HT1080 (cell line): ENCODE measurements at regions not wholly inside any gene's neighbourhood (a gene's known extent, or its start where the extent isn't known, plus 50 kb on each side); places are given as distances from the start of the nearest gene placed in this dataset.
"Not testable (repeated sequence)": the region's sequence is repeated elsewhere in the genome, so short reads cannot be mapped to it uniquely, and the experiment has no call there.

ENCODE experiments used
- DNase-seq: peaks from one replicate; pipeline ENCODE4 v3.0.0-alpha.2; 2015; ENCODE audit warnings: low read depth

DNA sequence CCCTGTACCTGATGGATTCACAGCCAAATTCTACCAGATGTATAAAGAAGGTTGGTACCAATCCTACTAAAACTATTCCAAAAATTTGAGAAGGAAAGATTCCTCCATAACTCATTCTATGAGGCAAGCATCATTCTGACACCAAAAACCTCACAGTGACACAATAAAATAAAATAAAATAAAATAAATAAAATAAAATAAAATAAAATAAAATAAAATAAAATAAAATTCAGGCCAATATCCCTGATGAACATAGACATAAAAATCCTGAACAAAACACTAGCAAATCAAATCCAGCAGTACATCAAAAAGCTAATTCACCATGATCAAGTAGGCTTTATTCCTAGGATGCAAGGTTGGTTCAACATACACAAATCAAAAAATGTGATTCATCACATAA lies 108.1 kb downstream of the PROX1 start:
- DNase-seq, result not testable (repeated sequence)

DNA sequence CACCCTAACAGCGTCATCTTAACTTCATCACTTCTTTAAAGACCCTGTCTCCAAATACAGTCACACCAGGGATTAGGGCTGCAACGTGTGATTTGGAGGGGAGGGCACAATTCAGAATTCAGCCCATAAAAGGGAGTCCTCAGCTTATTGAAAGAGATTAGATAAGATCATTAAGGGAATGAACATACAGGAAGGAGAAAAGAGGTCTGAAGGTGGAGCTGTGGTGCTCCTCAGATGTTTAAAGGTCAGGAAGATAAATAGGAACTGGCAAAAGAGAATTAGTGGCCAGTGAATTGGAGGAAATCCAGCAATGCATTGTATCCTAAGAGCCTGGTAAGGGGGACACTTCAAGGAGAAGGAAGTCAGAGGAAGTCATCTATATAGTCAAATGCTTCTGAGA lies 113.5 kb downstream of the PROX1 start:
- no peak for DNase-seq

DNA sequence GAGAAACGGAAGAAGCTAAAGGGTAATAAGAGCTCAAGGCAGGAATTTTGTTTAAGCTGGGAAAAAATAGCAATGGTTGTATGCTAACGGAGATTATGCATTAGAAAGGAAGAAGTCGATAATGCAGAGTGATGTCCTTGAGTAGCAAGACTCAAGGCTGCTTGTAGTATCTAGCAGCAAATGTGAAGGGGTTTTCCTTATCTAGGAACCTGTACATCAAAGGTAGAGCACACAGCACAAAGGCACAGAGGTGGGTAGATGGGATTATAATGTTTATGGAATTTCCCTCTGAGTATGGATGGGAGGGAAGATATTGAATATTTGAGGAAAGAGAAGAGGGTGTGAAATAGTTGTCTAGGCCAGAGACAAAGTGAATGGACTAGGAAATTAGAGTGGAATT lies 114.1 kb downstream of the PROX1 start:
- DNase-seq, result no peak

DNA sequence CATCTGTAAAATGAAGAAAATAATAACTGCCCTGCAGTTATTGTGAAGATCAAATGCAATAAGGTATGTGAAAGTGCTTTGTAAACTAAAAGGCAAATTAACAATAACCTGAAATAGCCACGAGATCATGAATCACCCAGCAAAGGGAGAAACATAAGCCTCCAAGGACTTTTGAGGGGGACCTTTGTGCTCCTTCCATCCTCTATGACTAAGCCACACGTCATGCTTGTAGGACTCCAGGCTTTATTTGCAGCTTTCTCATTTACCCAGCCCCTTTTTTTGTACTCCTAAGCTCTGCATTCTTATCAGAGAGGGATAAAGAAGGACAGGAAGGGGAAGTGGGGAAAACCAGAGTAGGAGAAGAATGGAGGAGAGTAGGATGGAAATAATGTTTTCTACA lies 115.1 kb downstream of the PROX1 start:
- DNase-seq, result peak; percentile 97

DNA sequence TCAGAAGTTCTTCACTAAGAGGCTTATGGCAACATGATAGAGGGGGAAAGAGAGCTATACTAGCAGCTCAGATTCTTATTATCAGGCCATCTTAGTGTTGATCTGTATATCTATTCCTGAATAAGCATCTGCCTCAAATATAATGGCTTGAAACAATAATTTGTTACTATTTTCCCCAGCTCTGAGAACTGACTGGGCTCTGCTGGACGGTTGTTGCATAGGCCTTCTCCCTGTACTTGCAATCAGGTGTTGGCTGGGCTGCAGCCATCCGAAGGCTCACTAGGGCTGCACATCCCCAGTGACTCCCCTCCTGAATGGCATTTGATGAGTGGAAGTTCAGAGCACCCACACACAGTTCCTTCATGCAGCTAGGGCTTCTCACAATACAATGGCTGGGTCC lies 116.0 kb downstream of the PROX1 start:
- DNase-seq, result no peak

DNA sequence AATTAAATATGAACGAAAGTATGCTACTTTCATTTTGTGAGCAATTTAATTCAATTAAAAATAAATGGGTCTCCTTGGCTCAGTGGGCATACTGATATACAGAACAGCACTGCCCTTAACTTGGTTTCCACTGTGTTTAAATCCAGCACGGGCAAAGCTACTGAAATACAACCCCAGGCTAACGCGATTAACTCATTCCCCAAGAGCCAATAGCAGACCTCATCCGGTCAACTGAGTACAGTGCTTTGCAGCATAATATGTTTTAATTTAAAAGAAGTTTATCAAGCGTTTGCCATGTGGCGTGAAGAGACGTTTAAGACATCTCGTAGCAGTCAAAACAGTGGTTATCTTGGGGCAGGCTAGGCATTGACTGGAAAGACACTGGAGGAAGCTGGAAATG lies 118.6 kb downstream of the PROX1 start:
- DNase-seq, result no peak

DNA sequence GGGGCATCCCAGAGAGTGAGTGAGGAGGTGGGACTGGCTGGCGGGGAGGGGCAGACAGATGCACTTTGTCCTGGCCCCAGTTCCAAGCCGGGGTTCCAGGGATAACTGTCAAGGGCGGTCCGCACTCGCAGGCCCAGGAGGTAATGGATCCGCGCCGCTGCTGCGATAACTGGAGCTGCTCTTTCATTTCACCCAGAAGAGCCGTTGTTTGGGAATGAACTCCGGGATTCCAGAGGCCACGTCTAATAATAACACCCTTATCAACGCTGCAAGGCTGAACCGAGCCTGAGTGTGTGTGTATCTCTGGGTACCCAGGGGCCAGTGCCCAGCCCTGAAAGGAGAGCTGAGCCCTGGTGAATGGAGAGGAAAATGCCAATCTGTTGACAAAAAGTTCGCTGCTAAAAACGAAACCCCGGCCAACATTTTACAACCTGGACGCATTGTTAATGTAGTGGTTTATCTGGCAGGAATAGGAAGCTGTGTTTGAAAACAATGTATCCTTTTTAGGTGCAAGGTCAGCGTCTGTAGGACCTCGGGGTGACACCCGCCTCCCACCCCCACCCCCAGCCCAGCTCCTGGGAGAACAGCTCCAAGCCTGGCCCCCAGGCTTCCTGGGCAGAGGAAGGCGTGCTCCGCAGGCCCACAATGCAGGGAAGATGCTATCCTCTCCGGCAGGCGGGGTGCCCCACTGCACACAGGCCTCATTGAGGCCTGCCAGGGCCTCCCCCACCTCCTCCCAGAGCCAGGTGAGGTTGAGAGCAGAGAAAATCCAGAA lies 119.7 kb downstream of the PROX1 start:
- DNase-seq, result no peak

DNA sequence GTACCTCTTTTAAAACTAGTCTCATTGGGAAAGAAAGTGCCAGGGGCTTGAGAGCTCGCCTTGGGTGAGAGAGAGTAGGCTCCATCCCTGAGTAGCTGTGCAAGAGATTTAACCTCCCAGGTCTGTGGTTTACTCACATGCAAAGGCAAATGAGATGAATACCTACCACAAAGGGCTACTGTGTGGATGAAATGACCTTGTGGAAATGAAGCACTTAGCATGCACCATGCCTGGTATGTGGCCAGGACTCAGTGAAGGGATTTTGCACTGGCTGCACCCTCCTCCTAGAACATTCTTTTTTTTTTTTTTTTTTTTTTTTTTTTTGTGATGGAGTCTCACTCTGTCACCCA lies 120.3 kb downstream of the PROX1 start:
- no peak for DNase-seq

DNA sequence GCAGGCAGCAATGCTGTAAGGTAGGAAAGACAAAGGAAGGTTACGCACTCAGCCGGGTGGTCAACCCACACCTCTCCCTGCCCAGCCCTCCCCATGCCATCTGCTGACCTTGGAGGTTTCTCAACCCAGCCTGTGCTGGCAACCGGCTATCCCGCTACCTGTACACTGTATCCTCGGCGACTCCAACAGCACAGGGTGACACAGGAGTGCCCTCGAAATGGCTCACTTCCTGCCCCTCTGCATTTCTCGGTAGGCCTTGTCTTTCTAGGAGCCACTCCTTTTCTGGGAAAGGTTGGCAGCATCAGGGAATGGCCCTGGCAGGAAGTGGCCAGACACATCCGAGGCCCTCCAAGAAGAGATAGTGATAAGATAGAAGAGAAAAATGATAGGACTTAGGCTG lies 124.0 kb downstream of the PROX1 start:
- peak; percentile 15 for DNase-seq

DNA sequence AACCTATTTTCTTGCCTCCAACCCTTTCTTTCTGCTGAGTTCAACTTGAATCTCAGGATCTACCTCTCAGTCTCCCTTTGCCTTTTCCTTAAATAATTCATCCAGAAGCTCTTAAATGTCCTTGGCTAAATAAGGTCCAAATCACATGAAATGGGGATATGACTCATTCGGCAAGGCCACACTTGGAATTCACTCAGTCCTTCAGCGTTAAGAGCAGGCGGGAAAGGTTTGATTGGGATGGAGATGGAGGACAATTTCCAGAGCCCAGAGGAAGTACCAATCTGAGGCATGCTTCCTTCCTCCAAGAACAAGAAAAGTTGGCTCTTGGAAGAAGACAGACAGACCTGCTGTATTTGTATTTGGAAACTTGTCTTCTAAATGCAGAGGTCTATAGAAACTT lies 128.5 kb downstream of the PROX1 start:
- DNase-seq, result peak; percentile 52

DNA sequence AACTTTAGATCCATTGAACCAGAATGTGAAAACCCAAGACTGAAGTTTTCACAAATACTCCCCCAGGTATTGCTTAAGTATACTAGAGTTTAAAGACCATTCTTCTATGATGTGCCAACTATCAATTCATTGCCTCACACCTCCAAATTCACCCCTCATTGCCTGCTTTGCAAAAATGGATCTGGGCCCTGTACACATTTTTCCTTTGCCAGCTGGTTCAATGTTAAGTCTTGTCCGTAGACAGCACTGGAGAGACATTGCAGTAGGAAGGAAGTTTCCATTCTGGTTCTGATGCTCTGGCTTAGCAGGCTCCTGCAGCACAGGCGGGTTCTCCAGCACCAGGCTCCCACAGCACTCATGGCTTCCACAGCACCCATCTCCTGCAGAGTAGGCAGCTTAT lies 130.0 kb downstream of the PROX1 start:
- no peak for DNase-seq

DNA sequence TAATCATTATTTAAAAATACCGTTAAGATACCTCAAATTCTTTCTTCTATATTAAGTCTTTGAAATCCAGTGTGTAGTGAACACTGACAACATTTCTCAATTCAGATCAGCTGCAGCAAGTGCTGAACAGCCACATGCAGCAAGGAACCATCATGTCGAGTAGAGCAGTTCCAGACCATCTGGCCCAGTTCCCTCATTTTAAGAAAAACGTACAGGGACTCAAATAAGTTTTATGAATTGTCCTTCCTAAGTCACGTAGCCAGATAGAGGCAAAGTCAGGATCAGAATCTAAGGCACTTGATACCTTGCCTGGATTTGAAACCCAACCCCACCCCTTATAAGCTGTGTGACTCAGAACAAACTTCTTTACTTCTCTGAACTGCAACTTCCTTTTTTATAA lies 132.4 kb downstream of the PROX1 start:
- DNase-seq, result no peak

DNA sequence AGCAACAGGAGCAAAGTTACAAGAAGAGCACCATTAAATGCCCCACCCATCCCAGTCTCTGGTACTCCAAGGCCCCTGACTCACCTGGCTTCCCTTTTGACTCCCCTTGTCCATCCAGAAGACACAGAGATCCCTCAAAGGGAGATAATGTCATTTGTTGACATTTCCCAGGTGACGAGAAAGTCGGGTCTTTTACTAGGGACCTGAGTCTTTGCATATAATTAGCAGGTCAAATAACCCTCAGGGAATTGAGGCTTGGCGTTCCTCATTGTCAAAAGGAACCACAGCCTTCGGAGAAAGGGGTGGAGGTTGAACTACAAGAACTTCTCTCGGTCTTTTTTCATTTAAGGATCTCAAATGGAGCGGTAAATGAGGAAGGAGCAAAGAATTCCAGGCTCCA lies 133.2 kb downstream of the PROX1 start:
- no peak for DNase-seq

DNA sequence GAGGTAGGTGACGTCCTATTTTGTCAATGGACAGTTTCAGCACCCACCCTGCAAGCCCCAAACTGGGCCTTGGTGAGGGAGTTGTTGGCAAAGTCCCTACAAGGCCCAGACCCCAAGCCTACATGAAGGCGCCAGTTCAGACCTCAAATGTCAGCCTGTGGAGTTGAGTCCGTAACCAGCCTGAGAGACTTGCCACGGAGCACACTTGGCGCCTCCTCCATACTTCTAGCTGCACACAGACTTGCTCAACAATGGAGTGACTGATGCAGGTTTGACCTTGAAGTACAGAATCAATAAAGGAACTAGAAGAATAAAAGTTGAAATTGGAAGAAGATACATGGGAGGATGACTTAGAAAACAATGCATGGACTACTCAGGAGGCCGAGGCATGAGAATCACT lies 134.3 kb downstream of the PROX1 start:
- no peak for DNase-seq

DNA sequence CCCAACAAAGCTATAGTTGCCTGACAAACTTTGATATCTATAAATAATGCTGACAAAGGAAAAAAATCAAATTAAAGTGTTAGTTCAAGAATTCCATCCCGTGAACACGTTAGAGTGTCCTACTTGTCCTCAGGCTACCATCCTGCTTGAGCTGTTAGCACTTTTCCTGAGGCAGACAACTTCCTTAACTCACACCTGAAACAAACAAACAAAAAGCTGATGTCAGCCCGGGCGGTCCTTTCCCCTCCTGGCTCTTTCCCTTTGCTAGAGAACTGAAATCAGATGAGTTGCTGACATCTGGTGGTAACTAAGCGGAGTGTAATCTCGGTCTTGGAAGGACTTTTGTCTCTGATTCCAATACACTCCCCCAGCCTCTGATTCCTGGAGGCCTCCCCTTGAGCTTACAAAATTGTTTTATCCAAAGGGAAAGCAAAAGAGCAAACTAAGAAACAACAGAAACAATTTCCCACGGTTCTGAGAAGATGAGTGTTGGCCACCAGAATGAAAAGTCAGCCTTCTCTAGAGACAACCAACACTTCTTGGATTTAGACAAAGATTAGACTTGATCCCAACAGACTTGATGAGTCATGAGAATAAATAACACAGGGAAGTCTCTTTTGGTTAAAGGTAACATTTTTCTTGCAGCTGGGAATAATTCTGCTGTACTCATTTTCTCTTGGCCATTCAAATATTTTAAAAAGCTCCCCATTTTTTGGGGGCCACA lies 135.4 kb downstream of the PROX1 start:
- DNase-seq, result peak; percentile 64

DNA sequence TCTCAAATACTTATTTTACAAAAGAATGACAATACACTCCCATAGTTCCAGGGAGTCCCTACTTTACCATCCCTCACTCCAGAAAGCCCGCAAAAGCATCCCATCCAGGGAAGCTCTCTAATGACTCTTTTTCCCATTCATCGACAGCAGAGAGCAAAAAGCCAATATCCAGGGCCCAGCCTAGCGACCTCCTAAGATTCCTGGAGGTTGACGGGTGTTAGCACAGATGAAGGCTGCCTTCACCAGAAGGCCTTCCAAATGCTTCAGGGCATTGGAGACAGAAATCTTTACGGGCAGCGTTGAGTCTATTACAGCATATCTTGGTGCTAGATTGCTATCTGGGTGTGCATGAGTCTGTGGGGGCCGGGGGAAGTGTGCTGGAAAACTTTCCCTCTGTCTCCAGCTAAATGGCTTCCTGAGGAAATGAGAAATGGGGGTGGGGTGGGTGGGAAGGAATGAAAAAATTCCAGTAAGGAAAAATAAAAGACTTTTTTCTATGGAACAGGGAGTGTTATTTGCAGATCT lies 136.6 kb downstream of the PROX1 start:
- DNase-seq, result no peak

DNA sequence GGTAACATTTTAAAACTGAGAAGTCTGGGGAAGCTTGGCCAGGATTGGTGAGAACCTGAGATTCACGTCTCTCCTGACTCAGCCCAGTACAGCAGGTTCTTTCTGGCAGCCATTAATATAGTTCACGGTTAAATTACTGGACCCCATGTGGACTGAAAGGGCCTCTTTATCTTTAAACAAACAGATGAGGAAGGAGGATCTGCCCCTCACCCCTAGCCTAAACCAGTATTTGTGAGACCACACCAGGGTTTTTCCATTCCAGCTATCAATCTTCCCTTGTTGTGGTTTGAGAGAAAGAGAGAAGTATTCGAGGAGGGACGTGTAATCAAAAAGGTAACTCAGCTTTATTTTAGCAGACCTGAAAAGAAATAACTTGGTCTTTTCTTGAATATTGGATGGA lies 137.1 kb downstream of the PROX1 start:
- DNase-seq, result no peak

DNA sequence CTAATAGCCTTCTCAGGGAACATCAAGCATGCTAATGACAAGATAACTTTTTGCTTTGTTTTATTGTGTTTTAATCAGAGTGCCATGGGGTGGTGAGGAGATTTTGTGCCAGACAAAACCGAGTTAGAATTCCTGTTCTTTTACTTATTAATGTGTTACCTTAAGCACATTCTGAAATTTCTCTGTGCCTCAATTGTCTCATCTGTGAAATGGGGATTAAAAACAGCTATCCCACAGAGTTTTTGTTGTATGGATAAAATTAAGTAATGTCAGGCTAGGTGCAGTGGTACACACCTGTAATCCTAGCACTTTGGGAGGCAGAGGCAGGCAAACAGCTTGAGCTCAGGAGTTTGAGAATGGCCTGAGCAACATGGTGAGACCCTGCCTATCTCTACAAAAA lies 138.0 kb downstream of the PROX1 start:
- no peak for DNase-seq

DNA sequence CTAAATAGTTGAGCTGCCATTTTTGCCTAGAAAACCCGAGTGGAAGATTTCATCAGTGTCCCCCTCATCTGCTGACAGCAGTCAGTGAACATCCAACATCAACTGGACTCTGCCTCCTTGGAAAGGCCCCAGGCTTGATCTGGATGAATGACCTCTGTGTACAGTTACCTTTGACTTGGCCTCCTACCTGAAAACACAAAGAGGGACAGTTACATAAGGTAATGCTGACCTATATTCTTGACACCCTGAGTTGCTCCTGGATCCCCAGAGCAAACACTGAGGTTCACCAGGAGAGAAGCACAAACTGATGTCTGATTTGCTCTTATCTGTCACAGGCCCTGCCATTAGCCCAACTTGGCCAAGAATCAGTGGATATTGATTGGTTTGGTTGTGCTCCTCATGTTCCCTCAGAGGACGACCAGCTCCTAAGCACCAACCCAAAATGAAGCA lies 138.9 kb downstream of the PROX1 start:
- DNase-seq, result no peak

DNA sequence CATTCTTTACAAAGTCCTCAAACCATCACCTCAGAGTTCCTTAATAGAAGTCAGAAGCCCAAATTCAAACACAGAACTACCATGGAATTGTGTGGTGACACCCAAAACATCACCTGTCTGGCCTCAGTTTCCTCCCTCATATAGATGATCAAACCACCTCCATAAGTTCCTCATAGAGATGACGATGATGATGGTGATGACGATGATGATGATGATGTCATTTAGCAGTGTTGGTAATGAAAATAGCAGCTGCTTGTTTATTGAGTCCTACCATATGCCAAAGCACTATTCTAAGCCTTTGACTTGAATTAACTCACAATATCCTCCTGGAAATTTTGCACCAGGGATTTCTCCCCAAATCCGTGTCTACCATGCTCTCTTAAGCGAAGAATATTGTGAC lies 139.9 kb downstream of the PROX1 start:
- DNase-seq, result no peak

DNA sequence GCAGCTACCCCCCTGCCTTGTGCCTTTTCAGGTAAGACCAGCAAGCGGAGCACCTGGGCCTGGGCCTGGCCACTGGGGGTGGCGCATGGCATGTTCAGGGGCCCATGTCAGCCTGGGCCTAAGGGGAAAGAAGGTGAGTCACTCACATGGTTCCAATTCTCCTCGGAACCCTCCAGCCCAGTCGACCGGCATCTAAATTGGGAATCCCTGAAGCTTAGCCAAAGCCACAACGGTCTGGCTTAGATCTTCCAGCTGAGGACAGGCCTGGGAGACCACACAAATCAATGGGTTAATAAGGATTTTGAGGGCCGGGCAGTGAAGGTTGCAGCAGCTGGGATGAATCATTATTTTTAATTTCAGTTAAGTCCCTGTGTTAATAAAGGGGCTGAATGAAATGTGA lies 145.1 kb upstream of the SMYD2 start:
- DNase-seq, result no peak

DNA sequence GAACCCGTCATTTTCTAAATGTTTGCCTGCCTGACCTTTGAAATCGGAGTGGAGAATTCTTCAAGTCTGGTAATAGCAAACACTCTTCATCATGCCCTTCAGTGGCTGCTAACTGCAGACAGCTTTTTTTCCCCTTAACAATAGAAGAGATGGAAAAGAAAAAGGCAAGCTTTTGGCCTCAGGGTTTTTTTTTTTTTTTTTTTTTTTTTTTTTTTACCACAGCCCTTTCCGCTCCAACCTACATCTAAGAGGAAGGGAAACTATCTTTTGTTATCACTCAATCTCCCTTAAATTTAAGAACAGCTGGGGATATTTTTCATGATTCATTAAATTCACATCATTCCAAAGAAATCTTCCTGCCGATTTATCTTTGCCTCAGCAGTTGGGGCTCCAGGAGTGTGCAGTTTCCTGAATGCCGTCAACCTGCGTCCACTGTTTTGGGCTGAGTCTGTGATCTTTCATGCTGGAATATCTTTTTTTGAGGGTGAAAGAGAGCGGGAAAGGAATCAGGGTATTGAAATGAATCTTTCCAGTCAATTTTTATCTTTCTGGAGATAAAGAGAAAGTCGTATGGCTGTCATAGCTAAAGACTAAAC lies 144.5 kb upstream of the SMYD2 start:
- no peak for DNase-seq

DNA sequence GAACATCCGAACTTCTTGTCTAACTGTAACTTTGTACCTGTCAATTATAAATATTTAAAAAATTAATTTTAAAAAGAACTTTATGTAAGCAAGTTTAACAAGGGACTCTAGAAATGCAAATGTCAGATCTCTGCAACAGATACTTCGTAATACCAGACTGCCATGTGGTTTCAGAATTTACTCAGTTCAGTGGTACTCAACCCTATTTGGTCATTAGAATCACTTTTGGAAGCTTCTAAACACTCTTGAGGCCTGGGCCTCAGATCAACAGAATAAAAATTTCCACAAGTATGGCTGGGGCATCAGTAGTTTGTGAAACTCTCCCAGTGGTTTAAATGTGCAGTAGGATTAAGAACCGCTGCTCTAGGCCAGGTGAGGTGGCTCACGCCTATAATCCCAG lies 139.5 kb upstream of the SMYD2 start:
- no peak for DNase-seq
